Smooth muscle cell (in vitro differentiated cells): ENCODE measurements at regions not wholly inside any gene's neighbourhood (a gene's known extent, or its start where the extent isn't known, plus 50 kb on each side); places are given as distances from the start of the nearest gene placed in this dataset.

Experiments
- DNase-seq: peaks from one replicate; lab custom pipeline; 2025; ENCODE audit not compliant: unreplicated experiment; lab: John Stamatoyannopoulos, UW
- H2AFZ ChIP-seq: fragments of 200-600 bp; sonication (generic); 2 replicates; pipeline ENCODE4 v1.6.0; 2016; ENCODE audit warnings: antibody characterized with exemption, low read depth, mild to moderate bottlenecking
- H3F3A ChIP-seq: fragments of 200-600 bp; sonication (generic); 2 replicates; pipeline ENCODE4 v1.6.0; 2017; ENCODE audit warnings: antibody characterized with exemption, low read depth
- H3K27ac ChIP-seq: fragments of 200-600 bp; sonication (generic); 2 replicates; pipeline ENCODE4 v1.5.1; 2016; ENCODE audit warnings: low read depth, mild to moderate bottlenecking
- H3K27me3 ChIP-seq: fragments of 200-600 bp; sonication (generic); 2 replicates; pipeline ENCODE4 v1.6.1; 2016; ENCODE audit warnings: low read depth, mild to moderate bottlenecking
- H3K36me3 ChIP-seq: fragments of 200-600 bp; sonication (generic); 2 replicates; pipeline ENCODE4 v1.5.1; 2016; ENCODE audit warnings: low read depth
- H3K4me1 ChIP-seq: fragments of 200-600 bp; sonication (generic); 2 replicates; pipeline ENCODE4 v1.5.1; 2016; ENCODE audit warnings: low read depth
- H3K4me2 ChIP-seq: fragments of 200-600 bp; sonication (generic); 2 replicates; pipeline ENCODE4 v1.6.0; 2016; ENCODE audit warnings: mild to moderate bottlenecking
- H3K4me3 ChIP-seq: fragments of 200-600 bp; sonication (generic); 2 replicates; pipeline ENCODE4 v1.5.1; 2016; ENCODE audit warnings: mild to moderate bottlenecking
- H3K79me2 ChIP-seq: fragments of 200-600 bp; sonication (generic); 2 replicates; pipeline ENCODE4 v1.6.0; 2016; ENCODE audit warnings: low read depth, mild to moderate bottlenecking
- H3K9ac ChIP-seq: fragments of 200-600 bp; sonication (generic); 2 replicates; pipeline ENCODE4 v1.6.0; 2016; ENCODE audit warnings: low read depth
- H3K9me3 ChIP-seq: fragments of 200-600 bp; sonication (generic); replicated peaks from 2 replicates; pipeline ENCODE4 v1.5.1; 2016; ENCODE audit warnings: low read depth
- H4K20me1 ChIP-seq: fragments of 200-600 bp; sonication (generic); 2 replicates; pipeline ENCODE4 v1.6.0; 2016; ENCODE audit warnings: low read depth
- WGBS: methylation state at CpG from one replicate; pipeline ENCODE4 v1.1.7; 2016; ENCODE audit warnings: low lambda C conversion rate; 5-methylcytosine and 5-hydroxymethylcytosine counted together
- TF ChIP-seq, protein P1 (sequence below): fragments of 200-600 bp; sonication (generic); IDR thresholded peaks from 2 replicates; pipeline ENCODE4 v1.5.1; 2017; ENCODE audit warnings: borderline replicate concordance, mild to moderate bottlenecking, antibody characterized with exemption; ENCODE audit not compliant: insufficient read depth, poor library complexity, severe bottlenecking

DNA sequence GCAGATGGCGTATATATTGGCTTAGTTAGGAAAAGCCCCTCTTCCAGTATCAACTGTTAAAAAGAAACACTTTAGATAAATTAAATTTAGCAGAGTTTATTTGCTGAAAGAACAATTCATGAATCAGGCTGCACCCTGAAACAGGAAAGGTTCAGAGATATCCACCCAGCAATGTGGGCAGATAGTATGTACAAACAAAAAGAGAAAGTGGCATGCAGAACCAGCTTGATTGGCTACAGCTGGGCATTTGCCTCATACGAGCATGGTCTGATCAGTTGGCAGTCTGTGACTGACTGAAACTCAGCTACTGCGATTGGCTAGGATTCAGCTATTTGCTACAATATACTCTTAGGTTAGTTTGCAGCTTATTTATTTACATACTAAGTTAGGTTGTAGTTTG, 98.2 kb downstream of the ZC3H11B start:
- Histone ChIP-seq H3K4me2 (no peak overlapping the region), H2AFZ (no peak overlapping the region), H4K20me1 (no peaks in the 10 kb centered on the region), H3K9me3 (no peaks in the 10 kb centered on the region), H3K79me2 (no peaks in the 10 kb centered on the region), H3K4me1 (peaks cover 3% of the 10 kb centered on the region), H3K36me3 (no peaks in the 10 kb centered on the region), H3K9ac (no peak overlapping the region), H3F3A (peaks cover 13% of the 10 kb centered on the region), H3K27me3 (no peaks in the 10 kb centered on the region), H3K27ac (no peak overlapping the region), H3K4me3 (no peak overlapping the region)
- WGBS = 94% methylated on average over 3 of the region's 3 CpGs
- TF ChIP-seq, protein P1, sequence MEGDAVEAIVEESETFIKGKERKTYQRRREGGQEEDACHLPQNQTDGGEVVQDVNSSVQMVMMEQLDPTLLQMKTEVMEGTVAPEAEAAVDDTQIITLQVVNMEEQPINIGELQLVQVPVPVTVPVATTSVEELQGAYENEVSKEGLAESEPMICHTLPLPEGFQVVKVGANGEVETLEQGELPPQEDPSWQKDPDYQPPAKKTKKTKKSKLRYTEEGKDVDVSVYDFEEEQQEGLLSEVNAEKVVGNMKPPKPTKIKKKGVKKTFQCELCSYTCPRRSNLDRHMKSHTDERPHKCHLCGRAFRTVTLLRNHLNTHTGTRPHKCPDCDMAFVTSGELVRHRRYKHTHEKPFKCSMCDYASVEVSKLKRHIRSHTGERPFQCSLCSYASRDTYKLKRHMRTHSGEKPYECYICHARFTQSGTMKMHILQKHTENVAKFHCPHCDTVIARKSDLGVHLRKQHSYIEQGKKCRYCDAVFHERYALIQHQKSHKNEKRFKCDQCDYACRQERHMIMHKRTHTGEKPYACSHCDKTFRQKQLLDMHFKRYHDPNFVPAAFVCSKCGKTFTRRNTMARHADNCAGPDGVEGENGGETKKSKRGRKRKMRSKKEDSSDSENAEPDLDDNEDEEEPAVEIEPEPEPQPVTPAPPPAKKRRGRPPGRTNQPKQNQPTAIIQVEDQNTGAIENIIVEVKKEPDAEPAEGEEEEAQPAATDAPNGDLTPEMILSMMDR = no peak
- DNase-seq = no peak

DNA sequence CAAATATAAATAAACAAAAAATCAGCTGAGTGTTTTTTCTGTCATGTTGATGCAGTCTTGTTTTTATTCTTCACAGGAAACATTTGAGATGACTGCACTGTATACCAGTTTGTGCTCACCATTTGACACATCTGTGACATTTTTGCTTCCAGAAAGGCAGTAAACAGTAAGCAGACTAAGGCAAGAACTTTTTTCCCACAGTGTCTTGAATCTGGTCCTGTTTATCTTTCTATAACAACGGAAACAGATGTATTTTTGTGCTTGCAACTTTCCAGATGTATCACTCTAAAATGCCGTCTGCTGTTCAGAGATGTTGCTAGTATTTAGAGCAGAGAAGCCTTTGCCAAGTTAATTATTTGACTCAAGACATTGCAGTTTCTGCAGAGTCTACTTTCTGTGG, 105.5 kb downstream of the ZC3H11B start:
- WGBS = 9% methylated on average over 2 of the region's 2 CpGs
- no peaks in the 10 kb centered on the region for H4K20me1 ChIP-seq
- H3K4me3 ChIP-seq = no peak overlapping the region
- H3K4me1 ChIP-seq = peaks cover 6% of the 10 kb centered on the region
- TF ChIP-seq, protein P1 = no peak
- H3F3A ChIP-seq = peaks cover 8% of the 10 kb centered on the region
- H3K79me2 ChIP-seq = no peaks in the 10 kb centered on the region
- DNase-seq = no peak
- H2AFZ ChIP-seq = peak overlapping the region; percentile 42
- no peaks in the 10 kb centered on the region for H3K27me3 ChIP-seq
- H3K36me3 ChIP-seq = no peaks in the 10 kb centered on the region
- H3K4me2 ChIP-seq = peak overlapping the region; percentile 12
- H3K27ac ChIP-seq = peak overlapping the region; percentile 6
- H3K9me3 ChIP-seq = no peaks in the 10 kb centered on the region
- no peak overlapping the region for H3K9ac ChIP-seq

DNA sequence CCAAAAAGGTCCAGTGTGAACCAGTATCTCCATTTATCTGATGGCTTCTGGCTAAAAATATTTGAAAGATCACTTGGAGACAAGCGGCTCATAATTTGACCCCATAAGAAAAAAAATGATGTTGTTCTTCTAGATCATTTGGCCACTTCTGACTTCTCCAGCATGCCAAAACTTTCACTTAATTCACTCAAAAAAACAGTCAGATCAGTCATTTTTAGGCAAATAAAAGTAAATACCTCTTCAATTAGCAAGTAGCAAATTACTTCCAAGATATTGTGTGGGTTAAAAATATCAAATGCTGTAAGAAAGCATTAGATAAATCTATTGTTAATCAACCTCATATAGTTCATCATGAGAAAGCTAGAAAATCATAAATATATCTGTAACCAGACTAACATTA, 106.0 kb downstream of the ZC3H11B start:
- Histone ChIP-seq H3K4me1 (peaks cover 6% of the 10 kb centered on the region), H3K4me3 (no peak overlapping the region), H3K79me2 (no peaks in the 10 kb centered on the region), H3F3A (peaks cover 8% of the 10 kb centered on the region), H3K27ac (peak overlapping the region; percentile 76), H3K4me2 (peak overlapping the region; percentile 12), H4K20me1 (no peaks in the 10 kb centered on the region), H3K36me3 (no peaks in the 10 kb centered on the region), H3K9me3 (no peaks in the 10 kb centered on the region), H3K9ac (no peak overlapping the region), H3K27me3 (no peaks in the 10 kb centered on the region), H2AFZ (no peak overlapping the region)
- DNase-seq = no peak
- WGBS = 95% methylated on average over 1 of the region's 1 CpG
- TF ChIP-seq, protein P1 = no peak

DNA sequence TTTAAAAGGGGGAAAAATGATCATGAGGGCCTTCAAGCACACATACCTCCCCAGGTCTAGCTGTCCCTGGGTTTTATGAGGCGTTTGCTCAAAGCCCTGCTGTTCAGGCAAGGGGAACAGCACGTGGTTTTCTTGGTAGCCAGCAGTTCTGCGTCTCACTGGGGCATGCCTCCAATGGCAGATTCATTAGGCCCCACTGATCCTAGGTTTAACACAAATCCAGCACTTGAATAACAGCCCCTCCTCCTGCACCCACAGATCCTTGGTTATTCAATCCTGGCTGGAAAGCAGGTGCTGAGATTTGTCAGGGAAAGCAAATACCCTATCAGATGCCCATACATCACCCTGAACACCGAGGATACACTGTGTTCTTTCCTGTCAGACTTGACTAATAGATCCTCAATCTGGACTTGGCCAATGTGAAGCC, 106.4 kb downstream of the ZC3H11B start:
- H3K4me3 ChIP-seq = no peak overlapping the region
- DNase-seq = no peak
- H3K36me3 ChIP-seq = no peaks in the 10 kb centered on the region
- peaks cover 6% of the 10 kb centered on the region for H3K4me1 ChIP-seq
- TF ChIP-seq, protein P1 = no peak
- WGBS = 40% methylated on average over 4 of the region's 4 CpGs
- H2AFZ ChIP-seq = no peak overlapping the region
- H4K20me1 ChIP-seq = no peaks in the 10 kb centered on the region
- H3K9ac ChIP-seq = no peak overlapping the region
- H3K27ac ChIP-seq = peak overlapping the region; percentile 76
- H3F3A ChIP-seq = peaks cover 8% of the 10 kb centered on the region
- no peaks in the 10 kb centered on the region for H3K9me3 ChIP-seq
- H3K4me2 ChIP-seq = peak overlapping the region; percentile 9
- no peaks in the 10 kb centered on the region for H3K27me3 ChIP-seq
- no peaks in the 10 kb centered on the region for H3K79me2 ChIP-seq
